Muscle layer of colon (tissue), 2 donors: ENCODE measurements at regions not wholly inside any gene's neighbourhood (a gene's known extent, or its start where the extent isn't known, plus 50 kb on each side); places are given as distances from the start of the nearest gene placed in this dataset.

ENCODE experiments used
- H3K27ac ChIP-seq: one replicate; pipeline ENCODE4 v1.7.0; 2013; ENCODE audit warnings: low read depth, mild to moderate bottlenecking, low read length, moderate library complexity
- H3K27me3 ChIP-seq, 2 donors: one replicate each; pipeline ENCODE4 v1.7.0; 2013; ENCODE audit warnings: low read length in 2 of 2, mild to moderate bottlenecking in 2 of 2; ENCODE audit not compliant: insufficient read depth in 2 of 2, control insufficient read depth in 1 of 2
- H3K36me3 ChIP-seq: one replicate; pipeline ENCODE4 v1.7.0; 2013; ENCODE audit warnings: mild to moderate bottlenecking, low read length; ENCODE audit not compliant: insufficient read depth
- H3K4me1 ChIP-seq: one replicate; pipeline ENCODE4 v1.7.0; 2013; ENCODE audit warnings: mild to moderate bottlenecking, low read length; ENCODE audit not compliant: insufficient read depth
- H3K4me3 ChIP-seq, 2 donors: one replicate each; pipeline ENCODE4 v1.7.0; 2013; ENCODE audit warnings: low read length in 2 of 2, low read depth in 1 of 2, mild to moderate bottlenecking in 1 of 2, moderate library complexity in 1 of 2
- H3K9ac ChIP-seq: one replicate; pipeline ENCODE4 v1.7.0; 2013; ENCODE audit warnings: low read length
- H3K9me3 ChIP-seq: one replicate; pipeline ENCODE4 v1.7.0; 2013; ENCODE audit warnings: mild to moderate bottlenecking, low read length
- donor health status: abdominal sarcoma.
- donor health status: Adenocarcinoma of cecum.

- Histone ChIP-seq H3K27ac (peak overlapping the region; percentile 25), H3K9me3 (no peaks in the 10 kb centered on the region), H3K4me1 (peaks cover 31% of the 10 kb centered on the region), H3K4me3 (no peak overlapping the region), H3K27me3 (no peaks in the 10 kb centered on the region), H3K9ac (no peak overlapping the region), H3K36me3 (no peaks in the 10 kb centered on the region)
Measured at GRCh38 chr5:148903587-148903986, 77.2 kb downstream of the ADRB2 start.

GRCh38 chr5:148904440-148904839 lies 78.0 kb downstream of the ADRB2 start:
- Histone ChIP-seq H3K9ac (no peak overlapping the region), H3K36me3 (no peaks in the 10 kb centered on the region), H3K27me3 (no peaks in the 10 kb centered on the region), H3K9me3 (no peaks in the 10 kb centered on the region), H3K4me3 (no peak overlapping the region), H3K4me1 (peaks cover 30% of the 10 kb centered on the region), H3K27ac (peak overlapping the region; percentile 40)

GRCh38 chr5:148905541-148905940 lies 79.1 kb downstream of the ADRB2 start:
- no peaks in the 10 kb centered on the region for H3K9me3 ChIP-seq
- H3K27ac ChIP-seq = peak overlapping the region; percentile 40
- no peaks in the 10 kb centered on the region for H3K27me3 ChIP-seq
- no peak overlapping the region for H3K4me3 ChIP-seq
- H3K9ac ChIP-seq = no peak overlapping the region
- H3K36me3 ChIP-seq = no peaks in the 10 kb centered on the region
- H3K4me1 ChIP-seq = peaks cover 30% of the 10 kb centered on the region

- peaks cover 30% of the 10 kb centered on the region for H3K4me1 ChIP-seq
- H3K36me3 ChIP-seq = no peaks in the 10 kb centered on the region
- H3K27ac ChIP-seq = no peak overlapping the region
- no peaks in the 10 kb centered on the region for H3K27me3 ChIP-seq
- no peak overlapping the region for H3K4me3 ChIP-seq
- no peak overlapping the region for H3K9ac ChIP-seq
- no peaks in the 10 kb centered on the region for H3K9me3 ChIP-seq
Measured at GRCh38 chr5:148906968-148907367, 80.6 kb downstream of the ADRB2 start.

- Histone ChIP-seq H3K27ac (no peak overlapping the region), H3K9ac (no peak overlapping the region), H3K36me3 (no peaks in the 10 kb centered on the region), H3K27me3 (no peaks in the 10 kb centered on the region), H3K9me3 (no peaks in the 10 kb centered on the region), H3K4me1 (peaks cover 20% of the 10 kb centered on the region), H3K4me3 (no peak overlapping the region)
Measured at GRCh38 chr5:148909040-148909439, 82.6 kb downstream of the ADRB2 start.

- Histone ChIP-seq H3K4me3 (no peak overlapping the region), H3K36me3 (no peaks in the 10 kb centered on the region), H3K27me3 (no peaks in the 10 kb centered on the region), H3K9me3 (no peaks in the 10 kb centered on the region), H3K27ac (no peak overlapping the region), H3K9ac (no peak overlapping the region), H3K4me1 (peaks cover 13% of the 10 kb centered on the region)
Measured at GRCh38 chr5:148909766-148910165, 83.4 kb downstream of the ADRB2 start.

- Histone ChIP-seq H3K27ac (no peak overlapping the region), H3K4me1 (peaks cover 8% of the 10 kb centered on the region)
Measured at GRCh38 chr5:148910216-148910615, 83.8 kb downstream of the ADRB2 start.

GRCh38 chr5:148910686-148911361 lies 84.4 kb downstream of the ADRB2 start:
- Histone ChIP-seq H3K4me3 (no peak overlapping the region), H3K4me1 (peaks cover 7% of the 10 kb centered on the region), H3K36me3 (no peaks in the 10 kb centered on the region), H3K9me3 (no peaks in the 10 kb centered on the region), H3K27ac (no peak overlapping the region), H3K9ac (no peak overlapping the region), H3K27me3 (no peaks in the 10 kb centered on the region)

More at GRCh38 chr5:148910216-148910615, 83.8 kb downstream of the ADRB2 start:
- H3K9me3 ChIP-seq = no peaks in the 10 kb centered on the region
- no peak overlapping the region for H3K4me3 ChIP-seq
- H3K9ac ChIP-seq = no peak overlapping the region
- no peaks in the 10 kb centered on the region for H3K36me3 ChIP-seq
- H3K27me3 ChIP-seq = no peaks in the 10 kb centered on the region

GRCh38 chr5:148911386-148911785 lies 85.0 kb downstream of the ADRB2 start:
- no peak overlapping the region for H3K4me3 ChIP-seq
- H3K4me1 ChIP-seq = peaks cover 5% of the 10 kb centered on the region
- H3K36me3 ChIP-seq = no peaks in the 10 kb centered on the region
- no peaks in the 10 kb centered on the region for H3K9me3 ChIP-seq
- H3K27ac ChIP-seq = no peak overlapping the region
- no peaks in the 10 kb centered on the region for H3K27me3 ChIP-seq
- no peak overlapping the region for H3K9ac ChIP-seq

- H3K4me3 ChIP-seq = no peak overlapping the region
- peaks cover 5% of the 10 kb centered on the region for H3K4me1 ChIP-seq
- H3K36me3 ChIP-seq = no peaks in the 10 kb centered on the region
- no peak overlapping the region for H3K9ac ChIP-seq
- no peaks in the 10 kb centered on the region for H3K9me3 ChIP-seq
- no peak overlapping the region for H3K27ac ChIP-seq
- H3K27me3 ChIP-seq = no peaks in the 10 kb centered on the region
Measured at GRCh38 chr5:148912146-148912545, 85.7 kb downstream of the ADRB2 start.

- Histone ChIP-seq H3K9me3 (no peaks in the 10 kb centered on the region), H3K27ac (no peak overlapping the region), H3K9ac (no peak overlapping the region), H3K27me3 (no peaks in the 10 kb centered on the region), H3K36me3 (no peaks in the 10 kb centered on the region), H3K4me1 (peaks cover 5% of the 10 kb centered on the region), H3K4me3 (no peak overlapping the region)
Measured at GRCh38 chr5:148912714-148913398, 86.4 kb downstream of the ADRB2 start.

- no peaks in the 10 kb centered on the region for H3K36me3 ChIP-seq
Measured at GRCh38 chr5:148913493-148913892, 87.1 kb downstream of the ADRB2 start.

More at GRCh38 chr5:148913493-148913892, 87.1 kb downstream of the ADRB2 start:
- no peak overlapping the region for H3K27ac ChIP-seq
- no peaks in the 10 kb centered on the region for H3K9me3 ChIP-seq
- H3K27me3 ChIP-seq = no peaks in the 10 kb centered on the region
- peaks cover 5% of the 10 kb centered on the region for H3K4me1 ChIP-seq
- no peak overlapping the region for H3K9ac ChIP-seq
- no peak overlapping the region for H3K4me3 ChIP-seq
